ENCODE measurements at regions not wholly inside any gene's neighbourhood (a gene's known extent, or its start where the extent isn't known, plus 50 kb on each side); places are given as distances from the start of the nearest gene placed in this dataset.

DNA sequence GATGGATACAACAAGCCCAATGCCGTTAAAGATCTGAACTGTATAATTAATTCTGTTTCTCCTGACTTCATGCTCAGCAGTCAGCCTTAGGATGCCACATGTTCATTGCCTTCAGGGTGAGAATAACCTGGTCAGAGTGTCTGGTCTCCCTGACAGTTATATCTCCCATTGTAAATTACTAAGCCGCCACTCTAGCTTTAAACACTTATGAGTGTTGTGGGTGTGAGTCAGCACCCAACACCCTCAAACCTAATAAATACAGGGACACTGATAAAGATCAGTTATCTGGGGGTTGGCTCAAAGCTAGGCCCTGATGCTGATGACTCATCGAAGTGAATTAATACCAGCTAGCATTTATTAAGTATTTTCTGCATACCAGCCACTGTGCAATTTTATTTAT, 64.9 kb upstream of the DYNLT3 start:
- intact Hi-C loops (cut with micrococcal nuclease): no loop called here
- no peak overlapping the region for H3K9ac ChIP-seq (ENCODE audit: insufficient read depth, low read length, poor library complexity, severe bottlenecking)
- peaks cover 2 to 4% of the 10 kb centered on the region in 2 donors for H3K27me3 ChIP-seq (ENCODE audit: control insufficient read depth in 2 of 2, insufficient read depth in 2 of 2, low read length in 2 of 2)
- Mint-ChIP-seq H3K27ac (no peak overlapping the region), H3K4me3 (no peak overlapping the region), H3K9me3 (no peaks in the 10 kb centered on the region), H3K36me3 (no peaks in the 10 kb centered on the region), H3K27me3 (ENCODE audit: low read depth in 3 of 3) (peaks cover 1 to 11% (median 6%) of the 10 kb centered on the region in 3 donors), H3K4me1 (no peaks in the 10 kb centered on the region)
- TF ChIP-seq CTCF (IDR thresholded peaks at IDR 0.05): no peak
- H3K4me3 ChIP-seq (replicated peaks in 1 of 3; ENCODE audit: low read depth in 2 of 3, low read length in 3 of 3): no peak overlapping the region
- no peaks in the 10 kb centered on the region for H3K79me2 ChIP-seq (ENCODE audit: insufficient read depth, low read length)
- H2AFZ ChIP-seq (ENCODE audit: insufficient read depth, low read depth, low read length, poor library complexity, severe bottlenecking): no peak overlapping the region
- H3K36me3 ChIP-seq (replicated peaks in 1 of 2; ENCODE audit: control insufficient read depth in 1 of 2, insufficient read depth in 2 of 2, low read length in 2 of 2): no peaks in the 10 kb centered on the region
- no peaks in the 10 kb centered on the region for H4K20me1 ChIP-seq (ENCODE audit: insufficient read depth, low read length)
- no peak overlapping the region for H3K4me2 ChIP-seq (replicated peaks; ENCODE audit: extremely low read depth, low read length, poor library complexity, severe bottlenecking)
- no CpG with 5 or more reads among the region's 3 CpGs for WGBS (ENCODE audit: insufficient coverage)
- H3K9me3 ChIP-seq (replicated peaks in 1 of 2; ENCODE audit: control insufficient read depth in 1 of 2, insufficient read depth in 1 of 2, low read length in 2 of 2): no peaks in the 10 kb centered on the region
- DNase-seq: no peak
- no peaks in the 10 kb centered on the region for H3K4me1 ChIP-seq (ENCODE audit: control insufficient read depth in 1 of 2, insufficient read depth in 2 of 2, low read length in 2 of 2)
- H3K27ac ChIP-seq (ENCODE audit: low read depth in 1 of 2, low read length in 2 of 2): no peak overlapping the region

- DNase-seq: no peak
- no peaks in the 10 kb centered on the region for H3K9me3 Mint-ChIP-seq
- no peak overlapping the region for H3K27ac Mint-ChIP-seq
- Histone ChIP-seq H3K4me2 (replicated peaks; ENCODE audit: extremely low read depth, low read length, poor library complexity, severe bottlenecking) (no peak overlapping the region), H3K9me3 (replicated peaks in 1 of 2; ENCODE audit: control insufficient read depth in 1 of 2, insufficient read depth in 1 of 2, low read length in 2 of 2) (no peaks in the 10 kb centered on the region), H3K4me3 (replicated peaks in 1 of 3; ENCODE audit: low read depth in 2 of 3, low read length in 3 of 3) (no peak overlapping the region), H3K27me3 (ENCODE audit: control insufficient read depth in 2 of 2, insufficient read depth in 2 of 2, low read length in 2 of 2) (peaks cover 0 to 3% of the 10 kb centered on the region in 2 donors), H4K20me1 (ENCODE audit: insufficient read depth, low read length) (no peaks in the 10 kb centered on the region), H3K79me2 (ENCODE audit: insufficient read depth, low read length) (no peaks in the 10 kb centered on the region), H3K36me3 (replicated peaks in 1 of 2; ENCODE audit: control insufficient read depth in 1 of 2, insufficient read depth in 2 of 2, low read length in 2 of 2) (no peaks in the 10 kb centered on the region), H2AFZ (ENCODE audit: insufficient read depth, low read depth, low read length, poor library complexity, severe bottlenecking) (no peak overlapping the region), H3K9ac (ENCODE audit: insufficient read depth, low read length, poor library complexity, severe bottlenecking) (no peak overlapping the region), H3K4me1 (ENCODE audit: control insufficient read depth in 1 of 2, insufficient read depth in 2 of 2, low read length in 2 of 2) (no peaks in the 10 kb centered on the region), H3K27ac (ENCODE audit: low read depth in 1 of 2, low read length in 2 of 2) (no peak overlapping the region)
- H3K4me3 Mint-ChIP-seq: no peak overlapping the region
- no peaks in the 10 kb centered on the region for H3K4me1 Mint-ChIP-seq
- peaks cover 3 to 9% (median 5%) of the 10 kb centered on the region in 3 donors for H3K27me3 Mint-ChIP-seq (ENCODE audit: low read depth in 3 of 3)
- no peak for TF ChIP-seq CTCF (IDR thresholded peaks at IDR 0.05)
- H3K36me3 Mint-ChIP-seq: no peaks in the 10 kb centered on the region
- intact Hi-C loops (cut with micrococcal nuclease): no loop called here
Observed at GRCh38 chrX:37912777-37913176, 65.4 kb upstream of the DYNLT3 start.

All from CD14-positive monocyte (primary cell).